HG02588 (cell line): ENCODE measurements at regions not wholly inside any gene's neighbourhood (a gene's known extent, or its start where the extent isn't known, plus 50 kb on each side); places are given as distances from the start of the nearest gene placed in this dataset.
A peak's percentile ranks its signal among the peaks of the same experiment; 100 is the strongest.

Experiments
- ATAC-seq: cut with Tn5 transposase; IDR thresholded peaks from one replicate; pipeline ENCODE4 v1.9.1; 2021; ENCODE audit warnings: mild to moderate bottlenecking, moderate library complexity; ENCODE audit not compliant: unreplicated experiment

GRCh38 chr12:127077262-127078045, 1189.5 kb upstream of the TMEM132C start:
- ATAC-seq, result no peak

- no peak for ATAC-seq
These were observed 1188.2 kb upstream of the TMEM132C start for GRCh38 chr12:127078577-127079350.

DNA sequence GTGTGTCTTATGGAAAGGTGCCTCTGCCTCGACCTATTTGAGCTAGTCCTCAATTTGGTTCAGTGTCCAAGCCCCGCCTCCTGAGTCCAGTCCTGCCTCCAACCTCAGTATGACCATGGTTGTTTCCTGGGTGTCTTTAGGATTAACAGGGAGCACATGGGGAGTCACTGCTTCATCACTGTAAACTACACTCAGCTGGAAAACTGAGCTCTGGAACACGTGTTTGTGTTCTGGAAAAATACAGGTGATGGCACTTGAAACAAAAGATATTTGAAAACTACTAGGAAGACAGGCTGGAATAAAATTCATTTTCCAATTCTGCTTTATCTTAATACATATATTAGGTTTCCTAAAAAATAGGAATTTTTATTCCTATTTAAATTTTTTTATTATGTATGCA, 1187.3 kb upstream of the TMEM132C start:
- no peak for ATAC-seq

DNA sequence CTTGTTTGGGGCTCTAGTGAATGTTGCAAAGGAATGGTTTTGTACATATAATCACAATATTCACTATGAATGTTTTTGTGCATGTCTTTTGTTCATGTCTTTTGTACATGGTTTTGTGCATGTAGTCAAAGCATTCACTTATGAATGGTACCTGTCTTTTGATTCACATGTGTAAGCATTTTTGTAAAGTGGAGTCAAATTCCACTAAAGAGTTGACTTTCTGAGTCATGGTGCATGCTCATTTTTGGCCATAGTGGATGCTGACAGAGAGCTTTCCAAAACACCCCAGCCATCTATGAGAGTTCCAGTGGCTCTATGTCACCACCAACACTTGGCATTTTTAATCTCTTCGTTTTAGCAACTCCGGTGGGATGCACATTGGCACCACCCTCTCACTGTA, 1185.9 kb upstream of the TMEM132C start:
- no peak for ATAC-seq

GRCh38 chr12:127083008-127083949, 1183.7 kb upstream of the TMEM132C start:
- ATAC-seq, result peak; percentile 98

DNA sequence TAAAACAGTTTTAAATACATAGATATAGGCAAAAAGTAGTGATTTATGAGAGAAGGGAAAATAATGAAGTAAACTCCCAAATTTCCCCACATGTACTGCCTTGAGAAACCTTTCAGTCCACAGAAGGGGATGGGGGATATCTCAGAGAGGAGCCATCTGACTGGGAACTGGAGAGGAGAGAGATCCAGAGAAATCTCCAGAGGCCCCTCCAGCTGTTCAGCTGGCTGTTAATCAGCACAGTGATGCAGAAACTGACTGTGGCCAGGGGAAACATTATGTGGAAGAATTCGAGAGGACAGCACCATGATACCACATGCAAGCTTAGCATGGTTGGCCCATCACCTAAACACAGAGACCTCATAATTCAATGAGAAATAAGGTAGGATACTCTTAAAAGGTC, 1165.9 kb upstream of the TMEM132C start:
- no peak for ATAC-seq

- no peak for ATAC-seq
These were observed 1160.9 kb upstream of the TMEM132C start for GRCh38 chr12:127106041-127106440.

- ATAC-seq, result no peak
These were observed 1160.3 kb upstream of the TMEM132C start for GRCh38 chr12:127106697-127107096.

DNA sequence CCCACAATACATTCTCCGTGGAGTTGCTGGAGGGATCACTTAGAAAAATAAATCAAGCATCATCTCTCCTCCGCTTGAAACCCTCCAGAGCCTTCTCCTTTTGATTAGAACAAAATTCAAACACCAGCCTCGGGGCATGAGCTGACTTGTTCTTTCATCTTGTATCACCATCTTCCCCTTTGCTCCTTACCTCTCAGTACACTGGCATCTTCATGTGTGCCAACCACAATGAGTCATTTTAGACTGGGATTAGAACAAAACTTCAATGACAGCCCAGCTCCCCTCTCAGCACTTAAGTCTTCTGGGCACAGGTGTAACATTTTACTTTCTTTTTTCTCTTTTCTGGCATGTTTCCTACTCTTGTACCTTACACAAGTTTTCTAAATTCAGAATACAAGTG, 1159.2 kb upstream of the TMEM132C start:
- ATAC-seq, result no peak

DNA sequence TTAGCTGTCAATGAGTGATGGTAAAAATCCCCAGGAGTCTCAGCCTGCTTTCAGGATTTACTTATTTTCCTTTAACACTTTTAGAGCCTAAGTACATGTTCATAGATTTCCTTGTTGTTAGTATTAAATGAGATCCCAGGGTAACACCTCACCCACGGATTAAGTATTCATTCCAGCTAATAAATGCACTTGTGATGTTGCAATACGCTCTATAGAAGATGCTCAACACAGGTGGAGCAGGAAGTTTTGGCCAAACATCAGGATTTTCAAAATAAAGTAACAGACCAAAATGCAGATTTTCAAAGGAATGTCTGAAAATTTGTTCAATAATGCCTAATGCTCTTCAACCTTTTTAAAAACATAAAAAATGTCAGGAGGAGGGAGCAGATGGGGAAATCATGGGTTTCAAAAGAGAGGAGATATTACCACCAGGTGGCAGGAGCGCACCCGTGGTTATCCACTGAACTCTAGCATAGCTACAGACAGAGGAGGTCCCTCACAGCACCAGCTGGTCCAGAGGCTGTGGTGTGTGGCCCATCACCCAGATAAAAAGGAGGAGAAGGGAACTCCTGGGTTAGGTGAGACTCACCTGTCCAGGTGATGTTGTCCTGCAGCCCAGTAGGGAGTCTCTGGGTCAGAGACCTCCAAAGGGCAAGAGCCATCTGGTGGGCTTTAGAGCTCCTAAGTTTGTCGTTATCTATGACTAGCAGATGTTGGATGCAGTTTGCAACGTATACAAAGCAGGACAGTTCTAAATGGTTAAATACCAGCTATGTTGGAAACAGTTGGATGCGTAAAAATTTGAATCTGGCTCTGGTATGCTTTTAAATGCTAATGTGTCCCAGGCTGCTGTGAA, 1158.4 kb upstream of the TMEM132C start:
- no peak for ATAC-seq

DNA sequence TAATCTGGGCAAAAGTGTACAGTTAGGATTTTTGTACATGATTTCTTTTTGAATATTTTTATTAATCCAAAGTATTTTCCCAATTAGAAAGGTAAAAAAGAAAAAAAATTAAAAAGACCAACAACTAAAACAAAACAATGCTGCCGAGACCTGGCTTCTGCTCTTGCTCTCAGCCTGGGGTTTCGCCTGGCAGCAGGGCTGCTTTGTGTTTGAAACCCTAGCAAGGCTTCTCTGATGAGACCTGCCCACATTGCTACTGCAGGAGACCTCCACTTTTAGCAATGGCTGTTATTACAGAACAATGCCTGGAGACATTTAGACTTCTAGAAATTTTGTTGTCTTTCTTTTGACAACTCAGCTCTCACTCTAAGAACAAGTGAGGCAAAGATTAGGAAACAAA, 1153.0 kb upstream of the TMEM132C start:
- ATAC-seq, result no peak

- ATAC-seq, result no peak
These were observed 1151.4 kb upstream of the TMEM132C start for GRCh38 chr12:127115468-127116035.

GRCh38 chr12:127118251-127118650, 1148.7 kb upstream of the TMEM132C start:
- no peak for ATAC-seq

DNA sequence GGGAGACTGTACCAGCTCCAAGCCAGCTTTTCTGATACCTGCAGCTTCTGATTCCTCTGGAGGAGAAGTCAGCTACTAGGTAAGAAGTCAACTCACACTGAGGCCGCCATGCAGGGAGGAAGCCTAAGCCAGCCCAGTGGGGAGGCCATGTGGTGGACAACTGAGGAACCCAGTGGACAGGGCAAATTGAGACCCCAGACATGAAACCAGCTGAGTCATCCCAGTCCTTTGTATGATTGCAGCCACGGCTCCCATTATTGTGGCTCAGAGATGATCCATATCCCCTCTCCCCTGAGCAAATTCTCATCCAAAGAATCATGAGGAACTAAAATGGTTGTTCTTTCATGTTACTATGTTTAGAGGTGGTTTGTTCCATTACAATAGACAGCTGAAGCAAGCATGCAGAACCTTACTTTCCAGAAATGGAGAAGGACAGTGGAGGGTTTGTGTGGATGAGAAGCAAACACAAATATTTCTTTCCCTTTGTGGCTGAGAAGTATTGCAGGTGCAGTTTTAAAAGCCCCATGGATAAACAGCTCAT, 1147.3 kb upstream of the TMEM132C start:
- no peak for ATAC-seq

DNA sequence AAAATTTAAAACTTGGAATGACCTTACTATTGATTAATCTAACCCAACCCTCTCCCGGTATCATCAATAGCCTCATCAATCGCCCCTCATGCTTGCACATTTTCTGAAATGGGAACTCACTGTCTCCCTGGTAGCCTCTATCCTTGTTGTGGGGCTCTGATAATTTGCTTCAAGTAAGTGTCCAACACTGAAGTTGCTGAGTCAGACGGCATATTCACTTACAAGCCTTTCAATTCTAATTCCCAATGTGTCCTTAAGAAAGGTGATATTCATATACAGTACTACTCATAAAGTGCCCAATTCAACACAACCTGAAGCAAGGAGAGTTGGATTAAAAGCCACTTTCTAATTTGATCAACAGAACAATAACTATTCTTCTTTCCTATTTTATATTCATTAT, 1146.1 kb upstream of the TMEM132C start:
- no peak for ATAC-seq

GRCh38 chr12:127121494-127122084, 1145.4 kb upstream of the TMEM132C start:
- no peak for ATAC-seq

- ATAC-seq, result peak; percentile 90
These were observed 1141.2 kb upstream of the TMEM132C start for GRCh38 chr12:127125607-127126259.

DNA sequence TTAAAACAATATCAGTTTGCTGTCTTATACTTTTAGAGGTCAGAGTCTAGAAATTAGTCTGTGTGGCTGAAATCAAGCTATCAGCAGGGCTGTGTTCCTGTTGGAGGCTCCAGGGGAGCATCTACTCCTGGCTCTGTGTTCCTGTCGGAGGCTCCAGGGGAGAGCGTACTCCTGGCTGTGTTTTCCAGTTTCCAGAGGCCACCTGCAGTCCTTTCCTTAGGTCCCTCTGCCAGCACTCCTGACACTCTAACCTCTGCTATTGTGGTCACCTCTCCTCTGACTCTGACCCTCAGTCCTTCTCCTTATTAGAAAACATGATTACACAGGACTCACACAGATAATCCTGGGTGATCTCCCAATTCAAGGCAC, 1140.7 kb upstream of the TMEM132C start:
- no peak for ATAC-seq

DNA sequence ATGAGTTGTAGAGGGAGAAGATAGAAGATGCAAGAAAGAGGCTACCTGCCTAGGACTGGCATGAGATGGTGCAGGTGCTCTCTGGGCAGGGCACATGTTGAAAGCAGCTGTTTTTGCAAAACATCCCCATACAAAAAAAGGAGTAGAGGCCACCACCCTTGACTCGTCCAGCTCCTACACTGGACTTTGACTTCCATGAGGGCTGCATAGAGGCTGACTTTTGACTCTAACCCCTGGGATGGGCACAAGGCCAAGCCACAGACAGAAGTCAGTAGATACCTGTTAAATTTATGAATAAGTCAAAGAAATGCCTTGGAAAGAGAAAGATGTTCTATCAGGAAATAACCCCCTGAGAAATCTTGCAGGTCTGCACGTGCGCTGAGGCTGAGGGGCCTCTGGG, 1139.1 kb upstream of the TMEM132C start:
- no peak for ATAC-seq
